Fibroblast of skin of right quadriceps (primary cell): ENCODE measurements at regions not wholly inside any gene's neighbourhood (a gene's known extent, or its start where the extent isn't known, plus 50 kb on each side); places are given as distances from the start of the nearest gene placed in this dataset.

Experiments
- DNase-seq: peaks from one replicate; pipeline ENCODE4 v3.0.0-alpha.2; 2013

- DNase-seq = no peak
Measured at GRCh38 chr10:131743190-131744151, 157.3 kb upstream of the PPP2R2D start.

GRCh38 chr10:131744346-131744745 is 156.5 kb upstream of the PPP2R2D start:
- DNase-seq = no peak

DNA sequence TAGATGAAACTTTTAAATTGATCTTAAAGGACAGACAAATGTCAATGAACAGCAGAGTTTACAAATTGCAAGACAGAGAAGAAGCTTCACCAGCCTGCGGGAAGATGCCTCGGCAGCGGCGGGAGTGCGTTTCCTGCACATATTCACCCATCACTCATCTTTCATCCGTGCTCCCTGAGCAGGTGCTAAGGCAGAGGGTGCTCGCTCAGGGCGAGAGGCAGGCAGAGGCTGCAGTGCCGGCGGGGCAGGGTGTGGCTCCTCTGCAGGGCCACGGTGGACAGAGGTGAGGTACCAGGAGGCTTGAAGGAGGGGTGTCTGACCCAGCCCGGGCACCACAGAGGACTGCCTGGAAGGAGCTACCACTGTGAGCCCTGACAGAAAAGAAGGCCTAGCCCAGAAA is 155.2 kb upstream of the PPP2R2D start:
- DNase-seq = no peak

GRCh38 chr10:131746241-131746711 is 154.5 kb upstream of the PPP2R2D start:
- no peak for DNase-seq

DNA sequence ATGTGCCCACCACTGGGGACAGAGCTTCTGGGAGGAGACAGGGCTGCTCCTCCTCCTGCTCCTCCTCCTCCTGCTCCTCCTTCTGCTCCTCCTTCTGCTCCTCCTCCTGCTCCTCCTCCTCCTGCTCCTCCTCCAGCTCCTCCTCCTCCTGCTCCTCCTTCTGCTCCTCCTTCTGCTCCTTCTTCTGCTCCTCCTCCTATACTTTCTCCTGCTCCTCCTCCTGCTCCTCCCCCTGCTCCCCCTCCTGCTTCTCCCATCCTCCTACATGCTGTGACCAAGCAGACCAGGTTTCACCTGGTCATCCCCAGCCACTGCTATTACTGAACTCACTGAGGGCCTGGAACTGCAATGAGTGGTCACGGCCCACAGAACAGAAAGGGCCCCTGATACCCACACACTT is 154.0 kb upstream of the PPP2R2D start:
- no peak for DNase-seq

DNA sequence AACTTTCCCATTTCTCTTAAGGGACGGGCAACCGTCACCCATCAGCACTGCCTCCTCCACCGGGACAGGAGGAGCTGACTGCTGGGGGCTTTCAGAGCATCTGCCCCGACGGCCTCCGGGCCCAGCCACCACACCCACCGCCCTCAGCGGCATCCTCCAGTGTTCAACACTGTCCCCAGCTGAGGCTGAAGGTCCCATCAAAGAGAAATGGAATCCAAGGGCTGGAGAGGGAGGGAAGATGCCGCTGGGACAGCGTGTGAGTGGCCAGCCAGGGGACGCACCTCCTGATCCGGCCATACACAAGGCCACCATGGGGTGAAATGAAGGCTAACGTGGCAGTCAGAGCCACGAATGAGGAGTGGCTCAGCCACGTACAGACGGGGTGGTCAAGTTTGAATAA is 153.6 kb upstream of the PPP2R2D start:
- DNase-seq = no peak

DNA sequence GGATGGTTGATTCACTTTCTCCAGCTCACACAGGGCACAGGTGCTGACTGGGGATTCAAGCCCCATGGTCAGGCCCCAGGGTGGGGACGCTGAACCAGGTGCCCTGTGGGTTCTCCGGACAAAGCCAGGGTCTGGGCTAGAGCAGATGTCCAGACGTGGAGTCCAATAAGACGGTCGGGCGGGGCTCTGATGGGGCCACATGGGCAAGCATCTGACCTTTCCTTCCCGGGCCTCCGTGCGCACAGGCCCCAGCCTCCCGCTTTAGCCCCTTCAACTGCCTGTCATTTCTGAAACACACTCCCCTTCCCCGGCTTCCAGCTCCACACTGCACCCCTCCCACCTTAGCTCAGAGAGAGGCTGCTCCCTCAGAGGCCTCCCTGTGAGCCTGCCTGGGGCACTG is 153.0 kb upstream of the PPP2R2D start:
- no peak for DNase-seq

DNA sequence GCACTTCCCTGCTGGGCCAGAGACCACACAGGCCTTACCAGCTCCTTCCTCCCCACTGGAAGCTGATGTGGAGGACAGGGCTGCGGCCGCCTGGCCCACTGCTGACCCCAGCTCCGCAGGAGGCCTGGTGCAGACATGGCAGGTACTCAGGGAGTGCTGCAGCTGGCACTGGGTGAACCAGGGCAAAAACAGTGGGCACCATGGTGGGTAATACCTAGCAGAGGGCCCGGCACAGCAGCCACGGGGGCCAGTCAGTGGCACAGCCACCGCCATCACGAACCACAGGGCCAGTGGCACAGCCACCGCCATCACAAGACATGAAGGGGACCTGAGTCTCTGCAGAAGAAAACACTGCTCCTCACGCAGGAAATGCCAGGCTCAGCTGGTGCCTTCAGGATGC is 152.6 kb upstream of the PPP2R2D start:
- DNase-seq = no peak

- DNase-seq = no peak
Measured at GRCh38 chr10:131748831-131749766, 151.7 kb upstream of the PPP2R2D start.

- no peak for DNase-seq
Measured at GRCh38 chr10:131749767-131750142, 151.1 kb upstream of the PPP2R2D start.

GRCh38 chr10:131750171-131750895 is 150.5 kb upstream of the PPP2R2D start:
- no peak for DNase-seq

DNA sequence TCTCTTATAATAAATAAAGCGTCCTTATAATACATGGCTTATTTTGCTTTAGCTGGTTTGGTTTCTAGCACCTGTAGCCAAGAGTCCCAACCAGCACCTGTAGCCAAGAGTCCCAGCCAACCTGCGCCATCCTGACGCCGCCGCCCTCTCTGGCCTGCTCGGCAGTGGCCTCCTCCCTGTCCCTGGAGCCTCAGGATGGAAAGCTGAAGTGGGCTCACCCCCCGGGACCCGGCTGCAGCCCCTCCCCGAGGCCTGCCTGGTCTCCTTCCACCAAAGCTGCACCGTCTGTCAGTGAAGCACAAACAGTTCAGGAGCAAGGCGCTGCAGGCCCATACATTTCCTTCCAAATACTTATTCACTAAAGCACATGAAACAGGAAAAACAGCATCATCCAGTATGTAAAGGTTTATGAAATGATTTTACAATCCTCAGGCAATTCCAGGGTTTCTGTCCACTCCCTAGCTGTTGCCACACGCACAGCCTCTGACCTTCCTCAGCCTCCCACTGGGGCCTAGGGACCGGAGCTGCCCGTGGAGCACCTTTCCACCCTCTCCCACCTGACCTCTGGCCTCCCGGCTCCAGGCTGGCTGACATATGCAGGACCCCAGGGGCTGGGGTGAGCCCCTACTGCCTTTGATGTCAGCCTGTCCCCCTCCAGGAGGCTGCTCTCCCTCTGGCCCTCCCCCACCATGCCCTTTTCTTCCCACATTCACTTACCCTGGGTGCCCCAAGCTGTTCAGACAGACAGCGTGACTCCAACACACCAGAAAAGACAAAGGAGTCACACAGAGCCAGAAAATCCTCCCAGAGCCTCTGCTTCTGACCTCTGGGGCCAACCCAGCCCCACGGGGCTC is 149.6 kb upstream of the PPP2R2D start:
- DNase-seq = no peak

DNA sequence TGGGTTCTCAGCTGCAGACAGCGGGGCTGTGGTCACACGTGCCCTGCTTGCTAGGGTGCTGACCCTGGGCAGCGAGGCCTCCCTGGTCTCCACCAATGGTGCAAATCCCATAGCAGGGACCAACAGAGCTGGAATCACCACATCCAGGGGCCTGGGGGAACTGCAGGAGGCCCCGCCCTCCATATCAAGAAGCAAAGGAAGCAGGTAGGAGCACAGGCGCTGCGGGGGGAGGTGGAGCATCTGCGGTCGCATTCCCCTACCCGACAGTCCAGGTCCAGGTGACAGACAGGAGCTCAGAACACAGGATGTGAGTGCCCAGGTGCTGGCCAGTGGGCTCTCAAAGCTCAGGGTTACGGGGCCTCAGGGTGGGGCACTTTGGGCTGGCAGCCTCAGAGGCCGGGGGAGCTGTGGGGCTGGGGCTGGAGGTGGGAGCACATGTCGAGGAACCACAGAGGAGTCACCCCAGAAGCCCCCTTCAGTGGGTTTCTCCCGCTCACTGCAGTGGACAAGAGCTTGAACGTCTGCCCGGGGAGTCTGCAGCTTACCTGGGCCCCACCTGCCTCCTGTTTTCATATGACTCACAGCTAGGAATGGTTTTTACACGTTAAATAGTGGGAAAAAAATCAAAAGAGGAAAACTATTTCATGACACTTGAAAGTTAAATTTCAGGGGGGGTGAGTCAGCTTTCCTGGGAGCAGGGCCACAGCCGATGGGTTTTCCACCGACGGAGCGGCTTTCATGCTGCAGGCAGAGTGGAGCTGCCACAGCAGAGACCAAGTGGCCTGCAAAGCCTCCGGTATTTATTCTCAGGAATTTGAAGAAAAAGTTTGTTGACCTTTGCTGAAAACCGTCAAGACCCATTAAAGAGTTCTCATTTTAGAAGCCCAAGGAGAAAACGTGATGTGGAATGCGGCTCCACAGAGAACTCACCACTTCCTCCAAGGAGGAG is 148.7 kb upstream of the PPP2R2D start:
- DNase-seq = no peak

DNA sequence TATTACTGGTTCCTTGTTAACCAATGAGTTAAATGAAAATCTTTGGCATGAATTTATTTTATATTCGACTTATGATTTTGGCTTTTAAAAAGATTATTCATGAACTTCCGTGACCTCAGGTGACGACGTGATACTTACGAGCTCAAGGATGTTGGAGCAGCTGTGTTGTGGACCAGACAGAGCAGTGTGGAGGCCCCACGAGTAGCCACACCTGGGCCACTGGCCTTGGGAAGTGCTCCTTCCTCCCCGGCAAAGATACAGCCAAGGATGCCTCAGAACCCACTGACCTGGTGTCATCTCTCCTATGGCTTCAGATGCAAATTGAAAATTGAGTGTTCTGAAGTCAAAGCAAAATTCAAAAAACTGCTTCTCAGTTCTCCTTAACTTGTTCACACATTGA is 147.5 kb upstream of the PPP2R2D start:
- no peak for DNase-seq

DNA sequence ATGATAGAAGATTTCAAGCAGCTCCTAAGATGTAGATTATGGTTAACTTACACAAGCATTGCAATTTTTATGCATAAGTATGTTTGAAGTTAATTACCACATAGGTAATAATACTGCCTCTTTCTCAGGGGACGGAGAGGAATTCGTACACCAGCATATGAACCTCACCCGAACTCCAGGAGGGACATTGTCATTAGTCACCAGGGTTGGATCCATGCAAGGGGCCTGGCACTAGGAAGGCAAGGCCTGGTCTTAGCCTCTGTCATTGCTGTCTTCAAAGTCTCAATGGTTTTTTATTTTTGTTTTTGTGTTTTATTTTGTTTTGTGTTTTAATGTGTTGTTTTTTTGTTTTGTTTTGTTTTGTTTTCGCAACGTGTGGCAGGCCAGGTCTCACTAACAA is 145.6 kb upstream of the PPP2R2D start:
- DNase-seq = no peak

DNA sequence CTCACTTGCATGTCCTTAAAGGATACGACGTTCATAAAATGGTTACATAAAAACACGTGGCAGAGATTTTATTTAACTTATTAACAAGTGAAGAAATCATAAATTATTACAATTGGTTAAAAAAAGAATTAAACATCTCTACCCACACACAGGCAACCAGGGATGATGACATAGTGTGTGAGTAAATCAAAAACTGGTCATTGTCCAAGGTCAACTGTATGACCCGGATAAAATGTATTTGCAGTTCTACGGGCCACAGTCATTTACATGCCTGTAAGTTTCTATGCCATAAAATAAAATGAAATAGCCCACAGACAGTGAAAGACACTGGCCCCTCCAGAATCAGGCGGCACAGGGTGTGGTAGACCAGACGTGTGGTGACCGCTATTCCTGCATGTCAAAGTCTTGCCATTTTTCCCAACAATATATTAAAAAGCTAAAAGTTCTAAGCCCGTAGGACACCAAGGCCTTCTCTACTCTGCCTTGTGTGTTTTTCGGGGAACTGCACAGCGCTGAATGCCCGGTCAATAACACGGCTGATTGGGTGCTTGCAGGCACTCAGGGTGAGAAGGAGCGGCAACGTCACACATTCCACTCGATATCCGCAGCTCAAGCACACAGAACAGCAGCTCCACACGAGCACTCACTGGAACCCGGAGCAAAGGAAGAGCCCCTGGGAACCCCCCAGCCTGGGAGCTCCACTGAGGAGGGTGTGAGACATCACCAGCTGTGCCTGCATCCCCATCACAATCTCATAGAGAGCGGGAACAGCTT is 143.3 kb upstream of the PPP2R2D start:
- DNase-seq = no peak

- no peak for DNase-seq
Measured at GRCh38 chr10:131758062-131758938, 142.5 kb upstream of the PPP2R2D start.

GRCh38 chr10:131758939-131759301 is 141.9 kb upstream of the PPP2R2D start:
- DNase-seq = no peak

DNA sequence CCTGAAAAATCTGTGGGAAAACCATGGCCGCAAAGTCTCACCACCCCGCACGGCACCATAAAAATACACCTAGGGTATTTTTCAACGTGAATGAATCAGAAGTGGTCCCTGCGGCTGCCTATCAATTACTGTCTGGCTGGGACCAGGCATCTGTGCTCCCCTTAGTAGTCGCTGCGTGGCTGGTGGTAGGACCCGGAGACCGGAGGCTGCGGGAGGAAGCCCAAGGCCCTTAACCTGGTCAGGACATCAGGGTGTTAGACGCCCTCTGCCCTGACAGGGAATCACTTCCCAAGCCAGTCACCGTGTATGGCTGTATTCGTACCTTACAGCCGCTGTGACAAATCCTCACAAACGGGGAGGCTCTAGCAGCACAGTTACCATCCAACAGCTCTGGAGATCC is 141.5 kb upstream of the PPP2R2D start:
- no peak for DNase-seq
